ENCODE measurements at regions not wholly inside any gene's neighbourhood (a gene's known extent, or its start where the extent isn't known, plus 50 kb on each side); places are given as distances from the start of the nearest gene placed in this dataset.

DNA sequence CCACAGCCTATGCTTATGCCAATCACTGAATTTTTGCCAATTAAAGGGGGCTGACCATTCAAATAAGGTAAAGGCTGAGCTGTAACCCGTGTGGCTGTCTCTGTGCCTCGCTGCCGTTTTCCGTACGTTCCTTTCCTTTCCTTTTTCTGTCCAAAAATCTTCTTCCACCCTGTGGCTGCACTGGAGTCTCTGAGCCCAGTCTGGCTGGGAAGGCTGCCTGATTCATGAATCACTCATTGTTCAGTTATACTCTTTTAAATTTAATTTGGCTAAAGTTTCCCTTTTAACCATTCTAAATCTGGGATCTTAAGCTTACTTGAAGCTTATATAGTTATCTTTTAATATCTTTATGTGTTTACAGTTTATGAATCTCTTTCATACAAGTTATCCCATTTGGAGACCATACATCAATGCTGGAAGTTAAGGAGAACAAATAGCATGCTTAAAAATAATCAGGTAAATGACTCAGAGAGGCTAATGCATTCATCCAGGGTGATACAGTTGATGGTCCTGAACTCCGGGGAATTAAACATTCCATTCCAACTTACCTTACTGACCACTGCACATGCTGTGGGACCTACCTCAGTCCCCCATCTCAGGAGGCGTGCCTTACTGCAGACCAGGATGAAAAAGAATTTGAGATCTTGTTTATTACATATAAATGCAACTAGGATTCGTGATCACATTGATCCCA lies 385.3 kb upstream of the ADARB2 start:
- DNase-seq (ENCODE audit: extremely low read depth, low read depth) = no peak
- TF ChIP-seq, protein P1, sequence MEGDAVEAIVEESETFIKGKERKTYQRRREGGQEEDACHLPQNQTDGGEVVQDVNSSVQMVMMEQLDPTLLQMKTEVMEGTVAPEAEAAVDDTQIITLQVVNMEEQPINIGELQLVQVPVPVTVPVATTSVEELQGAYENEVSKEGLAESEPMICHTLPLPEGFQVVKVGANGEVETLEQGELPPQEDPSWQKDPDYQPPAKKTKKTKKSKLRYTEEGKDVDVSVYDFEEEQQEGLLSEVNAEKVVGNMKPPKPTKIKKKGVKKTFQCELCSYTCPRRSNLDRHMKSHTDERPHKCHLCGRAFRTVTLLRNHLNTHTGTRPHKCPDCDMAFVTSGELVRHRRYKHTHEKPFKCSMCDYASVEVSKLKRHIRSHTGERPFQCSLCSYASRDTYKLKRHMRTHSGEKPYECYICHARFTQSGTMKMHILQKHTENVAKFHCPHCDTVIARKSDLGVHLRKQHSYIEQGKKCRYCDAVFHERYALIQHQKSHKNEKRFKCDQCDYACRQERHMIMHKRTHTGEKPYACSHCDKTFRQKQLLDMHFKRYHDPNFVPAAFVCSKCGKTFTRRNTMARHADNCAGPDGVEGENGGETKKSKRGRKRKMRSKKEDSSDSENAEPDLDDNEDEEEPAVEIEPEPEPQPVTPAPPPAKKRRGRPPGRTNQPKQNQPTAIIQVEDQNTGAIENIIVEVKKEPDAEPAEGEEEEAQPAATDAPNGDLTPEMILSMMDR (IDR thresholded peaks at IDR 0.05; ENCODE audit: low read depth, low read length) = no peak

DNA sequence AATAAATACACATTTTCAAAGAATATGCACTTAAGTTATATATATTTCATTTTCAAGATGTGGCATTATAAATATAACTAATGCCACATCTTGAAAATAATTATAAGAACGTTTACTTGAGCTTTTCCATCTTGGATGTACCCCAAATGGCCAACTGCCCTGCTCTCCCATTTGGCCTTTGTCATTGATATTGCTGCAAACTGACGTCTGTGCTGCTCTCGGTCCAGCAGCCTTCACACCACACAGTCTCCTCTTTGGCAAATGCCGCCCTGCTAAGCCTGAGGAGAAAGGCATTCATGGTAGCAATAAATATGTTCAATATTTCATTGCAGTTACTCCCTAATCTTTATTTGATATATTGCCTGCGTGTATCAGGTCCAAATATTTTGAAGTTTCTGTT lies 384.6 kb upstream of the ADARB2 start:
- TF ChIP-seq, protein P1 (IDR thresholded peaks at IDR 0.05; ENCODE audit: low read depth, low read length) = no peak
- DNase-seq (ENCODE audit: extremely low read depth, low read depth) = no peak

DNA sequence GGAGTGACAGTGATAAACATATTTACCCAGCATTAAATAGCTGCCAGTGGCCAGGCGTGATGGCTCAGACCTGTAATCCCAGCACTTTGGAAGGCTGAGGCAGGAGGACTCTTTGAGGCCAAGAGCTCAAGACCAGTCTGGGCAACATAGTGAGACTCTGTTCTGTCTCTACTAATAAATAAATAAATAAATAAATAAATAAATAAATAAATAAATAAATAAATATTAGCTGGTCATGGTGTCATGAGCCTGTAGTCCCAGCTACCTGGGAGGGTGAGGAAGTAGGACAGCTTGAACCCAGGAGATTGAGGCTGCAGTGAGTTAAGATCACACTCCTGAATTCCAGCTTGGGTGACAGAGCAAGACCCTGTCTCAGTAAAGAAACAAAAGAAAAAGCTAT lies 384.0 kb upstream of the ADARB2 start:
- no peak for DNase-seq (ENCODE audit: extremely low read depth, low read depth)

DNA sequence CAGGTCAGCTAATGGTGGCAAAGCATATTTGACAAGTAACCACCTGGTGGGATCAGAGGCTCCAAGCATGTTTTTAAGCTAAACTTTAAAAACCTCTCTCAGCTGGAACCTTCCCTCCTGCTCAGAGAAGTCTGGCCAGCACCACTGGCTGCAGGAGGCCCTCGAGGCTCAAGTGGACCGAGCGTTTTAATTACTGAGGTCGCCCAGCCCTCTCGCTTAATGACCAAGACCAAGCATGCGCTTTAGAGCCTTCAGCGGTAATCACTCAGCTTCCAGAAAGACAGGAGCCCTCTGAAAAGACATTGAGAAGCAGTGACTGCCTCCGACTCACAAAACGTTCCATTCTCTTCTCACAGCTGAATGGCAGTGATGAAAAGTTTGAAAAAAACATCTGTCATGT lies 383.4 kb upstream of the ADARB2 start:
- TF ChIP-seq, protein P1 (IDR thresholded peaks at IDR 0.05; ENCODE audit: low read depth, low read length) = no peak
- DNase-seq (ENCODE audit: extremely low read depth, low read depth) = no peak

More for the DNA sequence above, 384.0 kb upstream of the ADARB2 start:
- TF ChIP-seq, protein P1 (IDR thresholded peaks at IDR 0.05; ENCODE audit: low read depth, low read length) = no peak

DNA sequence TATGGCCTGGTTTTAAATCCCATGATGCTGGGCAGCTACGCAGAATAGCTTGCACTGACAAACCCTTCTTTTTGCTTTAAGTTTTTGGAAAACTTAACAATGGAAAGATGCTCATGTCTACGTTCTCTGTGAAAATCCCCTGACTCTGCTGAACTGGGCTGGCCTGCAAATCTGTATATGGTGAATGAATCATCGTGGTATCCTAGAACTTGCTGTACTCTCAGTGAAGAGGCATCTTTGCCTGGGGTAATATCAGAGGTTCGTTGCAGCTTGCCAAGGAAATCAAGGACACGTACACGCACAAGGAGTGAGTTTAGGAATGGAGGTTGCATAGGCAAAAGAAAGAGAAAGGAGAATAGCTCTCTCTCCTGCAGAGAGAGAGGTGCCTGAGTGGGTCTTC lies 382.0 kb upstream of the ADARB2 start:
- TF ChIP-seq, protein P1 (IDR thresholded peaks at IDR 0.05; ENCODE audit: low read depth, low read length) = no peak
- no peak for DNase-seq (ENCODE audit: extremely low read depth, low read depth)

DNA sequence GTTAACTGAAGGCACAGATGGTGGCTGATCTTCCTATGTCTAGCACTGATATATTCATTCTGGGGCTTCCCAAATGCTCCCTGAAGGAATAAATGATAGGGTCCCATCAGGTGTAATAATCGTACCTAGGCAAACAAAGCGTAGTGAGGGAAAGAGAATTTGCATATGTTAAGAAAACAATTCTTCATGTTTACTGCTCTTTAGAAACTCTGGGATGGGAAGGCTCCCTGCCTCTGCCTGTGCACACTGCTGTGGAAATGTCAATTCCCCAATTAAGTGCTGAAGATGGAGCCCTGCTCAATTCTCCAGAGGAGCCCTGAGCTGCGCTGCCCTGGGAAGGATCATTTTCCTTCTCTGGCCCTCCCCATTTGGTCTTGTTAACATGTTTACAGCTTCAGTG lies 380.9 kb upstream of the ADARB2 start:
- DNase-seq (ENCODE audit: extremely low read depth, low read depth) = no peak
- TF ChIP-seq, protein P1 (IDR thresholded peaks at IDR 0.05; ENCODE audit: low read depth, low read length) = no peak

DNA sequence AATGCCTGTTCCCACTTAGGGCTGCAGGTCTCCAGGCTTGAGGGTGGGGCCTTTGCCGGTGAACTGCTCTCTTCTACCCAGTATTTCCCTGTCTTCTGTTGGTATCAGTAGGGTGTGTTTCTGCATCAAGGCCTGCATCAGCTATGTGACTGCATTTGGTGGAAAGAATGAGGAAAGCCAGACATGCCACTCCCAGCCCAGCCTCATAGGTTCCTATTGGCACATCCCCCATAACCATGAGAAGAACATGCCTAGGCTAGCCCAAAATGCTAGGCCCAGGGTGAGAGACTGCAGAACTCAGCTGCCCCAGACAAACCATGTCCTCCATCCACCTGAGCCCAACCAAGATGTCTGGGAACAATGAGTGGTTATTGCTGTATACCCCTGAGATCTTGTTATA lies 380.3 kb upstream of the ADARB2 start:
- TF ChIP-seq, protein P1 (IDR thresholded peaks at IDR 0.05; ENCODE audit: low read depth, low read length) = no peak

More for the DNA sequence above, 380.3 kb upstream of the ADARB2 start:
- DNase-seq (ENCODE audit: extremely low read depth, low read depth) = no peak
